Mucosa of rectum (tissue), 2 donors: ENCODE measurements at regions not wholly inside any gene's neighbourhood (a gene's known extent, or its start where the extent isn't known, plus 50 kb on each side); places are given as distances from the start of the nearest gene placed in this dataset.

Source experiments
- H3K27ac ChIP-seq, 2 donors: one replicate each; pipeline ENCODE4 v1.7.0; 2013; ENCODE audit warnings: inconsistent platforms in 2 of 2, low read depth in 2 of 2, low read length in 2 of 2
- H3K27me3 ChIP-seq, 2 donors: one replicate each; pipeline ENCODE4 v1.7.0; 2013; ENCODE audit warnings: low read length in 2 of 2; ENCODE audit not compliant: control insufficient read depth in 2 of 2, insufficient read depth in 2 of 2
- H3K36me3 ChIP-seq, 2 donors: one replicate each; pipeline ENCODE4 v1.7.0; 2013; ENCODE audit warnings: low read length in 2 of 2; ENCODE audit not compliant: control insufficient read depth in 2 of 2, insufficient read depth in 2 of 2
- H3K4me1 ChIP-seq, 2 donors: one replicate each; pipeline ENCODE4 v1.7.0; 2013; ENCODE audit warnings: low read length in 2 of 2, mild to moderate bottlenecking in 1 of 2; ENCODE audit not compliant: control insufficient read depth in 2 of 2, insufficient read depth in 2 of 2
- H3K4me3 ChIP-seq, 2 donors: one replicate each; pipeline ENCODE4 v1.7.0; 2013; ENCODE audit warnings: low read length in 2 of 2
- H3K9ac ChIP-seq, 2 donors: one replicate each; pipeline ENCODE4 v1.7.0; 2013; ENCODE audit warnings: low read length in 2 of 2, low read depth in 1 of 2, mild to moderate bottlenecking in 1 of 2
- H3K9me3 ChIP-seq, 2 donors: one replicate each; pipeline ENCODE4 v1.7.0; 2013; ENCODE audit warnings: low read length in 2 of 2; ENCODE audit not compliant: control insufficient read depth in 2 of 2
- donor health status: healthy.
- donor health status: Normal muscosa, but diverticular disease.

- Histone ChIP-seq H3K4me1 (no peaks in the 10 kb centered on the region), H3K9ac (no peak overlapping the region), H3K27me3 (no peaks in the 10 kb centered on the region), H3K36me3 (no peaks in the 10 kb centered on the region), H3K27ac (no peak overlapping the region), H3K9me3 (no peaks in the 10 kb centered on the region), H3K4me3 (no peak overlapping the region)
These were observed 952.5 kb upstream of the ATXN8OS start for GRCh38 chr13:69155136-69155535.

- H3K27ac ChIP-seq: no peak overlapping the region
- H3K9ac ChIP-seq: no peak overlapping the region
- H3K36me3 ChIP-seq: no peaks in the 10 kb centered on the region
- no peaks in the 10 kb centered on the region for H3K4me1 ChIP-seq
- no peak overlapping the region for H3K4me3 ChIP-seq
- H3K27me3 ChIP-seq: no peaks in the 10 kb centered on the region
- H3K9me3 ChIP-seq: peaks cover 0 to 2% of the 10 kb centered on the region in 2 donors
These were observed 965.5 kb upstream of the ATXN8OS start for GRCh38 chr13:69142101-69142500.

GRCh38 chr13:69124996-69125395 lies 982.6 kb upstream of the ATXN8OS start:
- H3K27me3 ChIP-seq: no peaks in the 10 kb centered on the region
- no peak overlapping the region for H3K9ac ChIP-seq
- no peaks in the 10 kb centered on the region for H3K36me3 ChIP-seq
- no peaks in the 10 kb centered on the region for H3K4me1 ChIP-seq
- H3K9me3 ChIP-seq: no peaks in the 10 kb centered on the region
- H3K4me3 ChIP-seq: no peak overlapping the region
- no peak overlapping the region for H3K27ac ChIP-seq

- Histone ChIP-seq H3K4me3 (no peak overlapping the region), H3K9ac (no peak overlapping the region), H3K27me3 (no peaks in the 10 kb centered on the region), H3K27ac (no peak overlapping the region), H3K9me3 (no peaks in the 10 kb centered on the region), H3K4me1 (no peaks in the 10 kb centered on the region), H3K36me3 (no peaks in the 10 kb centered on the region)
These were observed 997.6 kb upstream of the ATXN8OS start for GRCh38 chr13:69109891-69110525.

- H3K9me3 ChIP-seq: no peaks in the 10 kb centered on the region
- no peak overlapping the region for H3K27ac ChIP-seq
- H3K4me3 ChIP-seq: no peak overlapping the region
- no peaks in the 10 kb centered on the region for H3K36me3 ChIP-seq
- H3K27me3 ChIP-seq: no peaks in the 10 kb centered on the region
- no peak overlapping the region for H3K9ac ChIP-seq
- no peaks in the 10 kb centered on the region for H3K4me1 ChIP-seq
These were observed 999.1 kb upstream of the ATXN8OS start for GRCh38 chr13:69108486-69108885.

GRCh38 chr13:69107436-69107835 lies 1000.2 kb upstream of the ATXN8OS start:
- Histone ChIP-seq H3K9me3 (no peaks in the 10 kb centered on the region), H3K4me1 (no peaks in the 10 kb centered on the region), H3K27ac (no peak overlapping the region), H3K27me3 (no peaks in the 10 kb centered on the region), H3K36me3 (no peaks in the 10 kb centered on the region), H3K9ac (no peak overlapping the region), H3K4me3 (no peak overlapping the region)

- no peak overlapping the region for H3K4me3 ChIP-seq
- H3K4me1 ChIP-seq: no peaks in the 10 kb centered on the region
- no peaks in the 10 kb centered on the region for H3K27me3 ChIP-seq
- no peaks in the 10 kb centered on the region for H3K36me3 ChIP-seq
- H3K27ac ChIP-seq: no peak overlapping the region
- no peaks in the 10 kb centered on the region for H3K9me3 ChIP-seq
- no peak overlapping the region for H3K9ac ChIP-seq
These were observed 1005.8 kb upstream of the ATXN8OS start for GRCh38 chr13:69101841-69102240.

GRCh38 chr13:69094485-69094884 lies 1013.1 kb upstream of the ATXN8OS start:
- no peaks in the 10 kb centered on the region for H3K27me3 ChIP-seq
- no peak overlapping the region for H3K27ac ChIP-seq
- H3K4me3 ChIP-seq: no peak overlapping the region
- no peaks in the 10 kb centered on the region for H3K36me3 ChIP-seq
- no peaks in the 10 kb centered on the region for H3K4me1 ChIP-seq
- H3K9ac ChIP-seq: no peak overlapping the region
- H3K9me3 ChIP-seq: no peaks in the 10 kb centered on the region

GRCh38 chr13:69092615-69093322 lies 1014.9 kb upstream of the ATXN8OS start:
- no peaks in the 10 kb centered on the region for H3K36me3 ChIP-seq
- H3K4me3 ChIP-seq: no peak overlapping the region
- H3K27ac ChIP-seq: no peak overlapping the region

GRCh38 chr13:69077267-69077666 lies 1030.4 kb upstream of the ATXN8OS start:
- H3K9ac ChIP-seq: no peak overlapping the region
- no peaks in the 10 kb centered on the region for H3K4me1 ChIP-seq
- H3K27me3 ChIP-seq: no peaks in the 10 kb centered on the region

More at GRCh38 chr13:69092615-69093322, 1014.9 kb upstream of the ATXN8OS start:
- no peaks in the 10 kb centered on the region for H3K27me3 ChIP-seq
- H3K4me1 ChIP-seq: no peaks in the 10 kb centered on the region
- H3K9ac ChIP-seq: no peak overlapping the region
- no peaks in the 10 kb centered on the region for H3K9me3 ChIP-seq

More at GRCh38 chr13:69077267-69077666, 1030.4 kb upstream of the ATXN8OS start:
- Histone ChIP-seq H3K36me3 (no peaks in the 10 kb centered on the region), H3K4me3 (no peak overlapping the region), H3K9me3 (peaks cover 0 to 2% of the 10 kb centered on the region in 2 donors), H3K27ac (no peak overlapping the region)
